ENCODE measurements at regions not wholly inside any gene's neighbourhood (a gene's known extent, or its start where the extent isn't known, plus 50 kb on each side); places are given as distances from the start of the nearest gene placed in this dataset.

DNA sequence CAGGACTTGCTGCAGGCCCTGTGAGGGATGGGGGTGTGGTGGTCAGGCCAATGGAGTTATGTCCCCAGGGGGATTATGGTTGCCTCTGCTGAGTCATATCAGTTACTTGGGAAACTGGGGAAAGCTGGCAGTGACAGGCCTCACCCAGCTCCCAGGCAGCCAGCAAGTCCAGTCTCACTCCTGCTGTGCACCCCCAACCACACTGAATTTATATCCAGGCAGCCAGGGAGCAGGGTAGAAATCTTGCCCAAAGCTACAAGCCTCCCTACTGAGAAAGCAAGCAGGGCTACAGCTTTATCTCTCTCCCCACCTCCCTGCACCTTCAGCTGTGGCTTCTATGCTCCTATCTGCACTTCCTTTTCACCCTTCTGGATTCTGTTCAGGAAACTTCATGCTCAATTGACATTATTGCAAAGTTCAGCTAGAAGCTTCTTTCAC lies 2076.0 kb upstream of the CDH9 start:
- H3K4me3 ChIP-seq: no peak overlapping the region
- no peak overlapping the region for H3K27ac ChIP-seq
- H3K9me3 ChIP-seq: peaks cover 0 to 3% of the 10 kb centered on the region in 2 donors
- intact Hi-C loops (cut with DNase I; ENCODE audit: low total_unique reads) (no loop called here), in situ Hi-C loops (cut with MboI; ENCODE audit: low pct_ligation_motif_present in 1 of 4, low pct_unique_long_range_greater_than_20kb in 1 of 4, low sequenced_read_pairs in 3 of 4) (no loop called here)
- H3K27me3 ChIP-seq: no peaks in the 10 kb centered on the region
- TF ChIP-seq POLR2A (IDR thresholded peaks at IDR 0.05) (no peak), POLR2AphosphoS5 (IDR thresholded peaks at IDR 0.05) (no peak), EP300 (IDR thresholded peaks at IDR 0.05; ENCODE audit: low read depth) (no peak)
- TF ChIP-seq, protein P1, sequence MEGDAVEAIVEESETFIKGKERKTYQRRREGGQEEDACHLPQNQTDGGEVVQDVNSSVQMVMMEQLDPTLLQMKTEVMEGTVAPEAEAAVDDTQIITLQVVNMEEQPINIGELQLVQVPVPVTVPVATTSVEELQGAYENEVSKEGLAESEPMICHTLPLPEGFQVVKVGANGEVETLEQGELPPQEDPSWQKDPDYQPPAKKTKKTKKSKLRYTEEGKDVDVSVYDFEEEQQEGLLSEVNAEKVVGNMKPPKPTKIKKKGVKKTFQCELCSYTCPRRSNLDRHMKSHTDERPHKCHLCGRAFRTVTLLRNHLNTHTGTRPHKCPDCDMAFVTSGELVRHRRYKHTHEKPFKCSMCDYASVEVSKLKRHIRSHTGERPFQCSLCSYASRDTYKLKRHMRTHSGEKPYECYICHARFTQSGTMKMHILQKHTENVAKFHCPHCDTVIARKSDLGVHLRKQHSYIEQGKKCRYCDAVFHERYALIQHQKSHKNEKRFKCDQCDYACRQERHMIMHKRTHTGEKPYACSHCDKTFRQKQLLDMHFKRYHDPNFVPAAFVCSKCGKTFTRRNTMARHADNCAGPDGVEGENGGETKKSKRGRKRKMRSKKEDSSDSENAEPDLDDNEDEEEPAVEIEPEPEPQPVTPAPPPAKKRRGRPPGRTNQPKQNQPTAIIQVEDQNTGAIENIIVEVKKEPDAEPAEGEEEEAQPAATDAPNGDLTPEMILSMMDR (IDR thresholded peaks at IDR 0.05): no peak
- H3K4me1 ChIP-seq: no peaks in the 10 kb centered on the region
- no peak for DNase-seq
- no peaks in the 10 kb centered on the region for H3K36me3 ChIP-seq

DNA sequence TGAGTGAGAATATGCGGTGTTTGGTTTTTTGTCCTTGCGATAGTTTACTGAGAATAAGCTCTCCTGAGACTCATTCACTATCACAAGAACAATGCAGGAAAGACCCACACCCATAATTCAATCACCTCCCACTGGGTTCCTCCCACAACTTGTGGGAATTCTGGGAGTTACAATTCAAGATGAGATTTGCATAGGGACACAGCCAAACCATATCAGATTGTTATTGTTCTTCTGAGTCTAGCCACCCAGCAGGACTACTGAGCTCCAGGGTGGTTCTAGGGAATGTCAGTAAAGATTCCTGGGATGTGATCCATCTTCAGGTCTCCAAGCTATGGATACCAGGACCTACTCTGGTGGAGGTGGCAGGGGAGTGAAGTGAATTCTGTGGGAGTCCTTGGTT lies 2075.1 kb upstream of the CDH9 start:
- no peak for DNase-seq
- Histone ChIP-seq H3K27ac (no peak overlapping the region), H3K4me1 (no peaks in the 10 kb centered on the region), H3K4me3 (no peak overlapping the region), H3K27me3 (no peaks in the 10 kb centered on the region), H3K36me3 (no peaks in the 10 kb centered on the region), H3K9me3 (peaks cover 0 to 5% of the 10 kb centered on the region in 2 donors)
- 75 to 100% methylated on average over 1 to 2 of the region's 2 CpGs for WGBS, 2 donors (ENCODE audit: low coverage in 1 of 2)
- TF ChIP-seq EP300 (IDR thresholded peaks at IDR 0.05; ENCODE audit: low read depth): no peak
- no peak for TF ChIP-seq POLR2AphosphoS5 (IDR thresholded peaks at IDR 0.05)
- TF ChIP-seq, protein P1 (IDR thresholded peaks at IDR 0.05): no peak
- TF ChIP-seq POLR2A (IDR thresholded peaks at IDR 0.05): no peak
- in situ Hi-C loops (cut with MboI; ENCODE audit: low pct_ligation_motif_present in 1 of 4, low pct_unique_long_range_greater_than_20kb in 1 of 4, low sequenced_read_pairs in 3 of 4) (no loop called here), intact Hi-C loops (cut with DNase I; ENCODE audit: low total_unique reads) (no loop called here)

DNA sequence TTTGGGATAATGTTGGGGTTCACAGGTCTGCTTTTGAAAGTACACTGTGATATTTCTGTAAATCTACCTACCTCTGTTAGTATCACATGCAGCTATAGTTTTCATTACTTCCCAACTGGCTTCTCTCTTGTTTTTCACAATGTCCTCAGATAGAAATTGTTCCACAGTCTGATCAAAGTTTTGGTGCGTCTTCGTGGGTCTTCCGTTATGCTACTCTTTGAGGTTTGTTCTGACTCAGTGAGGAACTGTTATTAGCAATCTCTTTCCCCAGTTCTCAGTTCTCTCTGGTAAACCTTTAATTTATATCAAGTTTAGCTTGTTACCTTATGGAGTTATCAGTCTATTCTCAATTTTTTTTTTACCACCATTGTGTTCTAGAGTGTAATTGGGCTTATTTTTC lies 2061.2 kb upstream of the CDH9 start:
- H3K4me3 ChIP-seq: no peak overlapping the region
- TF ChIP-seq, protein P1 (IDR thresholded peaks at IDR 0.05): no peak
- TF ChIP-seq EP300 (IDR thresholded peaks at IDR 0.05; ENCODE audit: low read depth): no peak
- no peak for TF ChIP-seq POLR2AphosphoS5 (IDR thresholded peaks at IDR 0.05)
- no peak for TF ChIP-seq POLR2A (IDR thresholded peaks at IDR 0.05)
- intact Hi-C loops (cut with DNase I; ENCODE audit: low total_unique reads): no loop called here
- H3K4me1 ChIP-seq: no peaks in the 10 kb centered on the region
- 74% methylated on average over 3 of the region's 3 CpGs for WGBS, 2 donors (ENCODE audit: low coverage in 1 of 2)
- no peak overlapping the region for H3K27ac ChIP-seq
- no peak for DNase-seq
- H3K9me3 ChIP-seq: peaks cover 0 to 3% of the 10 kb centered on the region in 2 donors
- no peaks in the 10 kb centered on the region for H3K27me3 ChIP-seq
- in situ Hi-C loops (cut with MboI; ENCODE audit: low pct_ligation_motif_present in 1 of 4, low pct_unique_long_range_greater_than_20kb in 1 of 4, low sequenced_read_pairs in 3 of 4): no loop called here
- H3K36me3 ChIP-seq: no peaks in the 10 kb centered on the region

DNA sequence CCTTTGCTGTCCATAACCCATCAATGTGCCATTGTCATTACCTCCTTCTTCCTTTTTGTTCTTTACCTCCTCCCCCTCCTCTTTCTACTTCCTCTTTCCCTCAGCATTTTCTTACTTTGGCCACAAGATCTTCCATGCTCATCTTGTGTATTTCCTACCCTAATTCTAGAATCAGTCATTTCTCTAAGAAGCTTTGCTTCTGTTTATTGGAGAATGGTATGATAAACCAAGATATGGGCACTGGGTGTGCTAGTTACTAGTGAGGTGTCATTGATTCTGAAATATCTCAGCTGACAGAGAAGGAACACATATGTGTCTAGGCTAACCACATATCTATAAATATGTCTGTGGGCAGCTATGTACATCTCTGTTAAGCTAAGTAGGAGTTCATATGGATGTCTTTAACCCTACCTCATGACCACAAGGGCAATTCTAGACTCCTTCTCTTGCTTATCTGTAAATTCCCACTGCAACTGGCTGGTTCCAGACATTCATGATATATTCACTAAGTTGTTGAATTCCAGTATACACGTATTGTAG lies 2051.3 kb upstream of the CDH9 start:
- intact Hi-C loops (cut with DNase I; ENCODE audit: low total_unique reads) (no loop called here), in situ Hi-C loops (cut with MboI; ENCODE audit: low pct_ligation_motif_present in 1 of 4, low pct_unique_long_range_greater_than_20kb in 1 of 4, low sequenced_read_pairs in 3 of 4) (no loop called here)
- DNase-seq: no peak
- H3K4me1 ChIP-seq: no peaks in the 10 kb centered on the region
- H3K27me3 ChIP-seq: no peaks in the 10 kb centered on the region
- H3K4me3 ChIP-seq: no peak overlapping the region
- no peak overlapping the region for H3K27ac ChIP-seq
- H3K9me3 ChIP-seq: peaks cover 0 to 4% of the 10 kb centered on the region in 2 donors
- TF ChIP-seq POLR2AphosphoS5 (IDR thresholded peaks at IDR 0.05) (no peak), POLR2A (IDR thresholded peaks at IDR 0.05) (no peak), EP300 (IDR thresholded peaks at IDR 0.05; ENCODE audit: low read depth) (no peak)
- TF ChIP-seq, protein P1 (IDR thresholded peaks at IDR 0.05): no peak
- whole genome bisulfite sequencing, 2 donors (ENCODE audit: low coverage in 1 of 2): 69 to 83% methylated on average over 1 of the region's 1 CpG
- H3K36me3 ChIP-seq: no peaks in the 10 kb centered on the region
